Fibroblast of skin of left quadriceps (primary cell): ENCODE measurements at regions not wholly inside any gene's neighbourhood (a gene's known extent, or its start where the extent isn't known, plus 50 kb on each side); places are given as distances from the start of the nearest gene placed in this dataset.
"Not testable (repeated sequence)": the region's sequence is repeated elsewhere in the genome, so short reads cannot be mapped to it uniquely, and the experiment has no call there.

Experiments
- DNase-seq, 2 experiments: peaks; one replicate each; pipeline ENCODE4 v3.0.0-alpha.2; 2013; ENCODE audit warnings: low read depth in 2 of 2

GRCh38 chr3:81186412-81186811 lies 575.0 kb downstream of the GBE1 start:
- DNase-seq: no peak

DNA sequence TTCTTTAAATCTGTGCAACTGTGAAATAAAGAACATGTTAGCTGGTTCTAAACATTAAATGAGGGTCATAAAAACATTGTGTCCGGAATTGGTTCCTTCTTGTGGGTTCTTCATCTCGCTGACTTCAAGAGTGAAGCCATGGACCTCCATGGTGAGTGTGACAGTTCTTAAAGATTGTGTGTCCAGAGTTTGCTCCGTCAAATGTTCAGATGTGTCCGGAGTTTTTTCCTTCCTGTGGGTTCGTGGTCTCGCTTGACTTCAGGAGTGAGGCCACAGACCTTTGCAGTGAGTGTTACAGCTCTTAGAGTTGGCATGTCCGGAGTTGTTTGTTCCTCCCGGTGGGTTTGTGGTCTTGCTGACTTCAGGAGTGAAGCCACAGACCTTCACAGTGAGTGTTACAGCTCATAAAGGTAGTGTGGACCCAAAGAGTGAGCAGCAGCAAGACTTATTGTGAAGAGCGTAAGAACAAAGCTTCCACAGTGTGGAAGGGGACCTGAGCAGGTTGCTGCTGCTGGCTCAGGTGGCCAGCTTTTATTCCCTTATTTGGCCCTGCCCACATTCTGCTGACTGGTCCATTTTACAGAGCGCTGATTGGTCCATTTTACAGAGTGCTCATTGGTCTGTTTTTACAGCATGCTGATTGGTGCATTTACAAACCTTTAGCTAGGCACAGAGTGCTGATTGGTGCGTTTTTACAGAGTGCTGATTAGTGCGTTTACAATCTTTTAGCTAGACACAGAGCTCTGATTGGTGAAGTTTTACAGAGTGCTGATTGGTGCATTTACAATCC lies 579.2 kb downstream of the GBE1 start:
- not testable (repeated sequence) for DNase-seq

DNA sequence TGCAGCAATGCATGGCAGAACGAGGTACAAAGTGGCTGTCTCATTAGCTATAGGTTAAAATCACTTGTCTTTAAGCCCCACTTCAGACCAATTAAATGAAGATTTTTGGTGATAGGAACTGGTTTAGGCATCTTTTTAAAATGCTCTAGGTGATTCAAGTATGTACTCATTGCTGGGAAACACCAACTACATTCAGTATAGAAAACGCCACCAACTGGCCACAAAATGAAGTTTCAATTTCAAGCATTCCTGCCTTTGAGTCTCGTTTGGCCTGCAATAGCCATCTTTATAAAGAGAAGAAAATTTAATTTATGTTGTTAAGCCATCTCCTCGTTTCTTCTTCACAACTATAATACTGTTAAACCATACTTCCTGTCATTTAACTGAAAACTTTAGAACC lies 587.9 kb downstream of the GBE1 start:
- no peak for DNase-seq

DNA sequence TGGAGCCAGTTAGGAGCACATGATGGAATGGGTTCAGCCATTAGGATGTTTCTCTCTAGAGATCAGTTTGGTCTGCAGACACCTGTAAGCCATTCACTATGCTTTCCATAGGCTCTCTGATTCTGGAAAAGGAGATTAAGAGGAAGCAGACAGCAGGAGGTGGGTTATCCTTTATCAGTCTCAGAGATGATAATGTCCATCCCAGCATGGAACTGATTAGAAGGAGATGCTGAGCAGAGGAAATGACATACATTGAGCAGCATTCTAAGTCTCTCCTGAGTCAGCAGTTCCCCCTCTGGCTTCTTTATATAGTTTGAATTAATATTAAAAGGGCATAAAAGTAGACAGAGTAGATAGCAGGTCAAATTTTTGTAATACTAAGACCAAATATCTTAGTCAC lies 591.1 kb downstream of the GBE1 start:
- no peak for DNase-seq

GRCh38 chr3:81164806-81165205 lies 596.6 kb downstream of the GBE1 start:
- no peak for DNase-seq

DNA sequence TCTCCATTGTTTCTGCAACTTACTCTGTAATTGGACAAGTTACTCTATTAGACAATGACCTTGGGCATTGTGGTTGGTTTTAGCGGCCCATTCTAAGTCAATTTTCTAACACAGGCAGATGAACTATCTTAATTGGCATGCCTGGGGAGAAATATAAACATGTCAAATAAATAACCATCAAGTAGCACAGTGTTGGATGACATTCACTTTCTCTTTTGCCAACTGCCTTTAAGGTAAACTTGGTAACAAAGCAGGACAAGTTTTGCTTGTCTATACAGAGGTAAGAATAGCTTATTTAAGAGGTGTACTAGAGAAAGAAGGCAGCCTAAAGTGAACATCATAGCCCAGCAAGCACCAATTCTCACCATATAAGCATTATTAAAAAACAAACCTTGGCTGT lies 599.6 kb downstream of the GBE1 start:
- DNase-seq: no peak

- DNase-seq: no peak
Measured at GRCh38 chr3:81161100-81161499, 600.3 kb downstream of the GBE1 start.

DNA sequence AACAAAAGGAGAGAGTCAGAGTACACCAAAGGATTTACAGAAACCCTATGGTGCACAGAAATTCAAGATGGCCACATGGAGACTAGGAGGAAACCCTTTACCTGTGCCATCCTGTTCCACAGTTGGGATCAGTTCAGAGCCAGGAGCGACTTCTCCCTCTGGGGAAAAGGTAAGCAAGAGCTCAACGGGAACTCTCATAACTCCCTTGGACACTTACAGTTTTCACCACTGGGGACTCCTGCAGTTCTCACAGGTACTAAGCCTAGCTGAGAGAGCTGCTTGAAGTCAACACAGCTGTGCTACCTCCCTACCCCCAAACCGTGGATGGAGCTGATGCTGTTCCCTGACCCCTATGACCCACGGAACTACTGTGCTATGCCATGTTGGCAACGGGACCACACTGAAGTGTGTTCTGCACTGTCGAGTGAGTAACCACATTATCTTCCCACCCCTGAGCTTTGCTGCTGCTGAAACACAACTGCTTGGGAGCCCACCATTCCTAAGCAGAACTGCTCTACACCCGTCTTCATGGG lies 606.8 kb downstream of the GBE1 start:
- DNase-seq: no peak

DNA sequence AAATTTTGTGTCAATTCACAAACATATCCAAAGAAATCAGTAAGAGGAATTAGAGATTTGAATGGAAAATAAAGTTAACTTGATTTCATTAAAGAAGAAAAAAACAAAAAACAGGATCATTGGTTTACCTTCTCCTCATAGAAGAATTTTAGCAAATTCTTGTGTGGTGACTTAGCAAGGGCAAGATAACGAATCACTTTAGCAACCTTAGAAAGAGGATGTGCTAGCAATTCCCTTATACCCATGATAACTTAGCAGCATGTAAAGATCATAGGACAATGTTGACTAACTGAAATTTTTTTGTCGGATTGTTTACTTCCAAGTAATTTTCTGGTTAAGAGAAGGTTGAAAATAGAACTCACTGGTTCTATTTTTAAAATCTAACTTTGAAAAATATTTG lies 609.3 kb downstream of the GBE1 start:
- no peak for DNase-seq

DNA sequence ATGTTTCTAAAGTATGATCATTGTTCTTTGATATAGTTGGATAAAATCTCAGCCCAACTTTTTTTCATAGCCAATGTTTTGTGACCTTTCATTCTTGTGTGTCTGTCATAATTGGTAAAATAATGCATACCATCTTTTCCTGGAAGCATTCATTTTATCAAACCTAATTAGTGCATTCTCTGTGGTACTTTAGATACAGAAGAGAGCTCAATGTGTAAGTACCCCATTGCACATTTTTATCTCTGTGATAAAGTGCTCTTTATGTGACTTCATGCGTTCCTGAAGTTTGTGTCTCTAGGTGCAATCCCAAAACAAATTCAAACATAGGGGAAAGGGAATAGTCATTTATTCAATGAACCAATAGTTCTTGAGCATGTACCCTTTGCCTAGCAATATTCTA lies 628.5 kb downstream of the GBE1 start:
- DNase-seq: no peak

DNA sequence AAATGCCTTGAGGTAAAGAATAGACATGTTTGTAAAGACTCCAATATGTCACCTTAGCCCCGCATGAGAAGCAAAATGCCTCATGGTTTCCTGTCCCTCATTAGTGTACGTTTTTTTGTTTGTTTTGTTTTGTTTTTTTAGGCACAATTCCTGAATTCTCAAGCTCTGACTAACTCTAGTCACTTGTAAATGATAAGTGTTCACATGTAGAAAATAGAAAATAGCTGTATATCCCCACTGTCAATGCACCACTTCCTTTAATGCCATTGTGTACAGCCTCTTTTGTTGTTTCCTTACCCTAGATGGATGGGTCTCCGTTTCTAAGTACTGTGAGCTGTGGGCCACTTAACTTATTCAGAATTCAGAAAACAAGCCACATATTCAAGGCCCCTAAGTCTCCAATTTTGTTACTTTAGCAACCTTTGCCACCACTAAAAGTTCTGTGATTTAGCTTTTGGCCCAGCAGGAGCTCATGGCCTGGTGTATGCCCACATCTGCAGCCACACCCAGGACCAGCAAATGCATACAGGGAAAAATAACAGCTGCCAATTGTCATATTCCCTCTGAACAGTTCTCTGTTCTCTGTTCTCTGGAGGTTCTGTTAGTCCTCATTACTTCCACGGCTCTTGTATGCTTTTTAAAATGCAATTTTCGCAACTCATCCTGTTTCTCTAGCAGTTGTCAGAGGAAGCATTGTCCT lies 655.5 kb downstream of the GBE1 start:
- no peak for DNase-seq

GRCh38 chr3:81105206-81105605 lies 656.2 kb downstream of the GBE1 start:
- no peak for DNase-seq

GRCh38 chr3:81097889-81098288 lies 663.6 kb downstream of the GBE1 start:
- no peak for DNase-seq

- no peak for DNase-seq
Measured at GRCh38 chr3:81095956-81096355, 665.5 kb downstream of the GBE1 start.

- no peak for DNase-seq
Measured at GRCh38 chr3:81094986-81095385, 666.5 kb downstream of the GBE1 start.

- DNase-seq: no peak
Measured at GRCh38 chr3:81087607-81088006, 673.8 kb downstream of the GBE1 start.

- no peak for DNase-seq
Measured at GRCh38 chr3:81086348-81086747, 675.1 kb downstream of the GBE1 start.

- DNase-seq: no peak
Measured at GRCh38 chr3:81080608-81081007, 680.8 kb downstream of the GBE1 start.

DNA sequence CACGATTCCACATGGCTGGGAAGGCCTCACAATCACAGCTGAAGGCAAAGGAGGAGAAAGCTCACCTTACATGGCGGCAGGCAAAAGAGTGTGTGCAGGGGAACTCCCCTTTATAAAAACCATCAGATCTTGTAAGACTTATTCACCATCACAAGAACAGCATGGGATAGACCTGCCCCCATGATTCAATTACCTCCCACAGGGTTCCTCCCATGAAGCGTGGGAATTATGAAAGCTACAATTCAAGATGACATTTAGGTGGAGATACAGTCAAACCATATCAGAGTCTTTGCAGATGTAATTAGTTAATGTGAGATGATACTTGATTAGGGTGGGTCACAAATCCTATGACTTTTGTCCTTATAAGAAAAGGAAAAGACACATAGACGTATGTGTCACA lies 688.9 kb downstream of the GBE1 start:
- no peak for DNase-seq

- DNase-seq: no peak
Measured at GRCh38 chr3:81068546-81068945, 692.9 kb downstream of the GBE1 start.

DNA sequence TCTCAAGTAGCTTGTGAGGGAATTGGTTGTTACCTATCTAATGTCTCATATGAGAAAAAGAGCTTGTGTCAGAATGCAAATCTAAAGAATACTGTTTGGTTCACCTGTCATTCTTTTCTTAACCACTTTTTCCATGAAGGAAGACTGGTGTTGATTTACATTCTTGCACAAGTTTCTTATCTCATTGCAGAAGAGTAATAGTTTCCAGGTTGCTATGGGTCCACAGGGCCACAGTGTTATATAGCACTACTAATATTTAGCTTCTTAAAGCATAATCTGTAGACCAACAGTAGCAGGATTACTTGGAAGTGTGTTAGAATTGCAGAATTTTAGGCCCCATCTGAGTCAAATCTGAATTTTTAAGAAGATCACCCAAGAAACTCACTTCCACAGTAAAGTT lies 697.5 kb downstream of the GBE1 start:
- DNase-seq: no peak

DNA sequence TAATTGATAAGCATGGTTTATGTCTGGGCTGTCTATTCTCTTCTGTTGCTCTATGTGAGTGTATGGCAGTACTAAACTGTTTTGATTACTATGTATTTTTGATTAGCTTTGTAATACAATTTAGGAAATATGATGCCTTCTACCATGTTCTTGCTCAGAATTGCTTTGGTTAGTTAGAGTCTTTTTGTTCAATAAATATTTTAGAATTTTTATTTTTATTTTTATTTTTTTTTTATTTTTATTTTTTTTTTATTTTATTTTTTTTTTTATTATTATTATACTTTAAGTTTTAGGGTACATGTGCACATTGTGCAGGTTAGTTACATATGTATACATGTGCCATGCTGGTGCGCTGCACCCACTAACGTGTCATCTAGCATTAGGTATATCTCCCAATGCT lies 710.3 kb downstream of the GBE1 start:
- DNase-seq: not testable (repeated sequence)

- DNase-seq: no peak
Measured at GRCh38 chr3:81048058-81048665, 713.3 kb downstream of the GBE1 start.
